Activated CD4-positive, CD25-positive, alpha-beta regulatory T cell treated with anti-CD3 and anti-CD28 coated beads, Interleukin-2, amount 50 U/mL, for 16 hours (primary cell): ENCODE measurements at regions not wholly inside any gene's neighbourhood (a gene's known extent, or its start where the extent isn't known, plus 50 kb on each side); places are given as distances from the start of the nearest gene placed in this dataset.
"Not testable (repeated sequence)": the region's sequence is repeated elsewhere in the genome, so short reads cannot be mapped to it uniquely, and the experiment has no call there.

Experiments used
- DNase-seq: peaks from one replicate; pipeline ENCODE4 v3.0.0-alpha.2; 2020; ENCODE audit warnings: low read depth, low spot score

GRCh38 chr5:166710271-166710670 lies 1581.2 kb upstream of the WWC1 start:
- no peak for DNase-seq

DNA sequence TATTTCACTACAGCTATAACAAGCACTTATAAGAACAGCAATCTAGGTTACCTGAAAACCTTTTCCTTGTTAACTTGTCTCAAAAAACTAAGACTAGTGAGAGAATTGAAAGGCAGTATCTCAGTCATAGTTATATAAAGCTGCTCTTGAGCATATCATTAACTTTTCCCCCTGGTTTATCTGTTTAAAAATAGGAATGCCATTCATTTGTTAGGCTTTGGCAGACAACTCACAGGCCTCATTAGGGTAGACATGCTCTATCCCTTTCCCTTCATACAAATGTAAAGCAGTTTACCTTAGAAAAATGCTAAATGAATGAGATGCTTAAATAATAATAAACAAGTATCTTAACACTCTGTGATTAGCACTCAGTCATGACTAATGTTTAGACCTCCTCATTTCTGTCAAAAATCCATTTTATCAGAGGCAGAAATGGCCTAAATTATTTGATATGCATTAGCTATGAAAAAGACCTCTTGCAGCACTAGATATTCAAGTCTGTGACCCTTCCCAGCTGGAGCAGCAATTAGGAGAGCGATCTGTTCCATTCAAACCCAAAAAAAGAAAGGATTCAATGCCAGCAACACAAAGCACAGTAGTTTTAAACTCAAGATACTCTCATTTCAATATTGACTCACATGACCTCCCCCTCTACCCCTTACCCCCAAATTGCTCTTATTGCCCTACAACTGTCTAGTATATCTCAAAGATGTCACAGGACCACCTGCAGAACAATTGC lies 1578.8 kb upstream of the WWC1 start:
- no peak for DNase-seq

DNA sequence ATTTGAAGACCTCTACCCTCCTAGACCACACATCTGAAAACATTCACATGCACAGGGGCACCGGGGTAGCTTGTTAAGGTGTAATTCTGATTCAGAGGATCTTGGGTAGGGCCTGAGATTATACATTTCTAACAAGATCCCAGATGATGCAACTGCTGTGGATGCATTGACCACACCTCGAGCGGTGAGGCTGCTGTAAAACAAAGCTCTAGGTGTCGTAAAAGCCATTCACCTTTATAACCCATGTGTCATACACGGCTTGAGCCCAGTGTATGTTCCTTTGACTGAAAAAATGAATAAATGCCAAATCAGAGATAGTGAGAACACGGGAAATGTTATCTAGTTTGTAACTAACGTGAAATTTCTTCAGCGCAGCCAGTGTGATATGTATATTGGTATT lies 1578.2 kb upstream of the WWC1 start:
- no peak for DNase-seq

- no peak for DNase-seq
Observed at GRCh38 chr5:166716856-166717492, 1574.5 kb upstream of the WWC1 start.

- no peak for DNase-seq
Observed at GRCh38 chr5:166719991-166720390, 1571.5 kb upstream of the WWC1 start.

DNA sequence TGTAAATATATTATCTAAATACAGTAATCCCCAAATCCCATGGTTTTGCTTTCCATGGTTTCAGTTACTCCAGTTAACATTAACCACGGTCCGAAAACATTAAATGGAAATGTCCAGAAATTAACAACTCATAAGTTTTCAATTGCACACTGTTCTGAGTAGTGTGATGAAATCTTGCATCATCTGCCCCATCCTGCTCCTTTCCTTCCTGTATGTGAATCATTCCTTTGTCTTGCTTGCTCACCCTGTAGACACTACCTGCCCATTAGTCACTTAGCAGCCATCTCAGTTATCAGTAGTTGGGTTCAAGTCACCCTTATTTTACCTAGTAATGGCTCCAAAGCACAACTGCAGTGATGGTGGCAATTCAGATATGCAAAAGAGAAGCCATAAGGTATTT lies 1568.5 kb upstream of the WWC1 start:
- DNase-seq, result no peak

DNA sequence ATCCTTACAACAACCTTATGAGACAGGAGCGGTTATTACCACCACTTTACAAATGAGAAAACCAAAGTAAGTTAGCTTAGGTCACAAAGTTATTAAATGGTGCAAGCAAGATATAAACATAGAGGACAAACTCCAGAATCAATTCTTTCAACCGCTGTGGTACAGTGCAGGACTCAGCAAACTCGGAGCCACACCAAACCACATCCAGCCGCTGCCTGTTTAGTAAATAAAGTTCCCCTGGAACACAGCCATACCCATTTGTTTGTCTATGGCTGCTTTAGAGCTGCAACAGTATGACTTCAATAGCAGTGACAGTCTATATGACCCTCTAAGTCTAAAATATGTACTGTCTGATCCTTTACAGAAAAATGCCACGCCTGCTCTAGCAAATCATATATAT lies 1567.2 kb upstream of the WWC1 start:
- DNase-seq, result no peak

DNA sequence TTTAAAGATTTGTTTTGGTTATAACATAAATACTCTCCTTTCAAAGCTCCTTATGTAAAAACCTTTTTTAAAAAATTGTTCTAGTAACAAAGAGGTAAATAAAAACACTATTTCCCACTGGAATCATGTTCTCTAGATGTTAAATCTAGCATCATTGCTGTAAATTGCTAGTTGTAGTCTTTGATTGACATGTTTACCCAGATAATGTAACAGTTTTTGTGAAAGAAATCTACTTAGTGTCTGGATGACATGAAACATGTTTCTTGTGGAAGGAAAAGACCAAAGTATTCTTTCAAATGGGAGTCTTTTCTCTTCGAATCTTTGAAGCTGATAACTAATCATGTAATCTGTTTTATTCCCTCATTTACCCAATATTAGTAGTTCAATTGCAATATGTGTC lies 1565.9 kb upstream of the WWC1 start:
- DNase-seq, result no peak

DNA sequence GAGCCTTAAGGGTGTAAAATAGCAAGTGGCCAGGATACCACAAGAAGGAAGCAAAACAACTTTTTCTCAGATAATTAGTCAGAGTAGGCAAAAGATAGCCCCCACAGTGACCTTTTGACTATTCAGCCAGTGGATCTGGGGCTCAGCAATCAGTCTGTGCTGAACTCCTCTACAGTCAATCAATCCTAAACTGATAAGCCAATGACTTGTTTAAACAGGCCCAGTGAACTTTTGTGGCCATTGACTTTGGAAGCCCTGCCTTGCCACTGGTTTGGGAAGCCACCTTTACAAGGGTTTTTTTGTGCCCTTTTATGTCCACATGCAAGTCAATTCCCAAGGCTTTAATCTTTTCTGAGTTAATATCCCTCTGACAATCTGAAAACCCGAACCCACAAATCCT lies 1565.0 kb upstream of the WWC1 start:
- DNase-seq, result no peak

- DNase-seq, result not testable (repeated sequence)
Observed at GRCh38 chr5:166742951-166743350, 1548.5 kb upstream of the WWC1 start.

GRCh38 chr5:166746506-166746905 lies 1544.9 kb upstream of the WWC1 start:
- DNase-seq, result no peak

- no peak for DNase-seq
Observed at GRCh38 chr5:166750376-166750775, 1541.1 kb upstream of the WWC1 start.

GRCh38 chr5:166758151-166758550 lies 1533.3 kb upstream of the WWC1 start:
- no peak for DNase-seq

DNA sequence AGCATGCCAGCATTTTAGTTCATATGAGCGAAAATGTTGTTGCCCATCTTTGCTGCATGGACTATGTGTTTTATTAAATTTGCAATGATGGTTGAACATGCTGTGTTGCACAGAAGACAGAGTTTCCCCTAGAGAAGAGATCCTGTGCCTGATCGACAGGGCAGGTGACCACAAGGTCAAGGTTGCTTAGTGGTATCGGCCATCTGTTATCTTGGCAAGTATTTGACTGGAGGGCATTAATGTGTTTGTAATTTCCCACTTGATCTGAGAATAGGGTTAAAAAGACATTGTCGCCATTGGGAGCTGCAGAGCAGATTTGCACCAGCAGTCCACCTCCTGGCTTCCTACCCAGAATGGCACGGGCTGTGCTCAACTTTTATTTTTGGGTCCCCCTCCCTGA lies 1523.6 kb upstream of the WWC1 start:
- DNase-seq, result no peak

DNA sequence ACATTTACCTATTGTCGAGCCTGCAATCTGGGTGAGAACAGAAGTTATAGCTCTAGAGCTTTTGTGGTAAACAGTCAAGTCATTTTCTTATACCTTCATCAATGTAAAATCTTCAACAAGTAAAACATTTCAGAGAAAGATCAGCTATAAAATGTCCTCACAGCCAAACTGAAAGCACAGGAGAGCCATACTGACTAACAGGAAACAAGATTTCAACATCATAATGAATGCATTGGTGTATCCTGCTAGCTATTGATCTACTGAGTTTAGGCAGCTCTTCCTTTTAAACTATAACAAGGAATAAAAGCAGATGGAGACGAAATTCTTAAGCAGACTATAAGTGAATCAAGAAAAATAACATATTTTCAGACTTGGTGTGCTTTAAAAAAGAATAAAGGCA lies 1522.9 kb upstream of the WWC1 start:
- DNase-seq, result no peak

GRCh38 chr5:166772770-166773169 lies 1518.7 kb upstream of the WWC1 start:
- DNase-seq, result no peak

DNA sequence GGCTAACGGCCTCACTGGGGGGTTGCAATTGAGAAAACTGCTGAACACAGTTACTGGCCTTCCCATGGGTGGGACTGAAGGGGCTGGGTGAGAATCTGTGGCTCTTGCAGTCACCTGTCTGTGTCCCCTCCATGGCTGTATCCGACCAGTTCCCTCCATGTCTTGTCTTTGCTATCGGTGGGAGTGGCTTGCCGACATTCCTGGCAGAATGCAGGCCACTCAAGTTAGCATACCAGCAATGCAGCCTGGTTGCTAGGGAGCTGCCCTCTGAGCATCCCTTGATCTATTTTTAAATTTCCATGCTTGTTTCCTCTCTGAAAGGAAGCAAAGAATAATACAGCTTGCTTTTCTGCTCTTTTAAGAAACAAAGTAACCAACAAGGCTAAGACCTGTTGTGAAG lies 1509.7 kb upstream of the WWC1 start:
- DNase-seq, result no peak

GRCh38 chr5:166784545-166785078 lies 1506.8 kb upstream of the WWC1 start:
- DNase-seq, result no peak

DNA sequence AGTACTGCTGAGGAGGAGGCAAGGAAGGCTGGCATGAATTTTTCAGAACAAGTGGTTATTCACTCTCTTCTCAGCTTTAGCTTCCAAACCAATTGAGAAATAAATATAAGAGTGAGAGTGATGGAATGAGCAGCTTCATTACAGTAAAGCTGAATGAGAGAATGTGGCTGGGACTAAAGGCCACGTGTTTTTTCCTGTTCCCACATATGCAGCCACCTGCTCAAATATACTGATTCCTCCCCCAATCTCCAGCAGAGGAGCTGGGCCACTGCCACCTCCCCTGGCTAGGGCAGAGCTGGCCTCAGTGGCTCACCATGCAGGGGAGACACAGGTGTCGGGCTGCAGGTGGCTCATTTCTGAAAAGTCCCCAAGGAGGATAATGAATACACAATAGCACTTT lies 1505.3 kb upstream of the WWC1 start:
- DNase-seq, result no peak

- DNase-seq, result no peak
Observed at GRCh38 chr5:166786889-166787288, 1504.6 kb upstream of the WWC1 start.

- no peak for DNase-seq
Observed at GRCh38 chr5:166788050-166788449, 1503.4 kb upstream of the WWC1 start.

GRCh38 chr5:166795756-166796155 lies 1495.7 kb upstream of the WWC1 start:
- no peak for DNase-seq

DNA sequence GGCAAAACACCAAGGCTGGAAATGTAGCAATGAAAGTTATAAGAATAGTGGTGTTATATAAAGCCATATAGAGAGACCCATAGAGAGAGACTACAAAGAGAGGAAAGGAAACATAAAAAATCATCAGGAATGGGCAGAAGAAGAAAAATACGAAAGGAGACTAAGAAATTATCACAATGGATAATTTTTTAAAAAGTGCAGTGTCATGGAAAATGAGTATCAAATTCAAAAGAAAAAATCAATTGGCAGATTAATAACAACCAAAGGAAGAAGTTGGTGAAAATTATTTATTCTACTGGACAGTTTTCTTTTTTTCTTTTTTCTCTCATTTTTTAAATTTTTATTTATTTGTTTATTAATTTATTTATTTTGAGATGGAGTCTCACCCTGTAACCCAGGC lies 1488.4 kb upstream of the WWC1 start:
- DNase-seq, result no peak
